H1 (cell line): ENCODE measurements at regions not wholly inside any gene's neighbourhood (a gene's known extent, or its start where the extent isn't known, plus 50 kb on each side); places are given as distances from the start of the nearest gene placed in this dataset.

Experiments
- CBX5 ChIP-seq: fragments of 300-800, 300-1000 bp; sonication (generic); IDR thresholded peaks from 2 replicates; pipeline ENCODE4 v1.7.1; 2016; ENCODE audit warnings: antibody characterized with exemption, low read length, low read depth
- CBX8 ChIP-seq: fragments of 300-800, 300-1000 bp; sonication (generic); IDR thresholded peaks from 2 replicates; pipeline ENCODE4 v1.7.1; 2016; ENCODE audit warnings: low read depth, low read length, borderline replicate concordance
- EP300 ChIP-seq, 2 experiments: IDR thresholded peaks; 1 replicate in 1 of 2; 2 replicates in 1 of 2; pipeline ENCODE4 v1.6.1; 2011 to 2012; ENCODE audit warnings: low read depth in 2 of 2, low read length in 2 of 2, mild to moderate bottlenecking in 2 of 2, borderline replicate concordance in 1 of 2, inconsistent platforms in 1 of 2, moderate library complexity in 1 of 2
- GABPA ChIP-seq: IDR thresholded peaks from 2 replicates; pipeline ENCODE4 v1.6.1; 2011; ENCODE audit warnings: mild to moderate bottlenecking, low read length, moderate library complexity, borderline replicate concordance; ENCODE audit not compliant: insufficient read depth
- NRF1 ChIP-seq: IDR thresholded peaks from 2 replicates; pipeline ENCODE4 v1.6.1; 2011; ENCODE audit warnings: mild to moderate bottlenecking, low read depth, low read length, improper control_type of control experiment
- POLR2A ChIP-seq, 2 experiments: IDR thresholded peaks; 1 replicate in 1 of 2; 2 replicates in 1 of 2; pipeline ENCODE4 v1.6.1; 2011; ENCODE audit warnings: low read depth in 2 of 2, low read length in 2 of 2, mild to moderate bottlenecking in 2 of 2; ENCODE audit errors: control extremely low read depth in 1 of 2
- POLR2AphosphoS5 ChIP-seq: IDR thresholded peaks from 2 replicates; pipeline ENCODE4 v1.6.1; 2011; ENCODE audit warnings: low read depth, low read length
- SIN3A ChIP-seq, 2 experiments: IDR thresholded peaks in 1 of 2; conservative IDR thresholded peaks in 1 of 2; 2 replicates each; pipeline ENCODE4 v1.6.1; 2011 to 2012; ENCODE audit warnings: low read length in 2 of 2, improper control_type of control experiment in 1 of 2, low read depth in 1 of 2, mild to moderate bottlenecking in 1 of 2
- SRF ChIP-seq: IDR thresholded peaks from 2 replicates; pipeline ENCODE4 v1.6.1; 2011; ENCODE audit warnings: mild to moderate bottlenecking, low read depth, low read length, moderate library complexity
- TAF1 ChIP-seq: IDR thresholded peaks from 2 replicates; pipeline ENCODE4 v1.6.1; 2011; ENCODE audit warnings: mild to moderate bottlenecking, low read depth, low read length
- YY1 ChIP-seq: IDR thresholded peaks from 2 replicates; pipeline ENCODE4 v1.6.1; 2011; ENCODE audit warnings: low read depth, mild to moderate bottlenecking, low read length
- TF ChIP-seq, protein P1 (sequence below), 3 experiments: IDR thresholded peaks; 1 replicate in 2 of 3; 2 replicates in 1 of 3; pipeline versions ENCODE4 v1.5.1 to v1.6.1; 2011; ENCODE audit warnings: low read length in 3 of 3, mild to moderate bottlenecking in 3 of 3, inconsistent platforms in 2 of 3, low read depth in 1 of 3, moderate library complexity in 1 of 3; ENCODE audit not compliant: insufficient read depth in 1 of 3; ENCODE audit errors: control extremely low read depth in 1 of 3
- TF ChIP-seq, protein P2 (sequence below): IDR thresholded peaks from 2 replicates; pipeline ENCODE4 v1.6.1; 2011; ENCODE audit warnings: low read length, improper control_type of control experiment

DNA sequence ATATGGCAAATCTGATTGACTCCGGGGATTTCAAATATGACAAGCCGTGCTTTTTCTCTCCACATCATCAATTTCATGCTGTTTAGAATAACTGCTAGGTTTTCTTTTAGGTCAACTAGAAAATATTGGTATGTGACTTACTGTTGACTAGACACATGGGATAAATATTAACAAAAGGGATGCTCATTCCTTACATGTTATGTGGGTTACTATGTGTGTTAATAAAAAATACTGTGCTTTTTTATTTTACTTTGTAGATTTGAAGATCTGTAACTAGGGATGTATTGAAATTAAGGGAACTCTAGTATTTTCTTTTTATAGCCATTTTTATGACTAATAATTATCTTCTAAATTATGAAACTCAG, 264.6 kb upstream of the COL8A1 start:
- TF ChIP-seq TAF1 = no peak
- no peak for TF ChIP-seq CBX8
- TF ChIP-seq, protein P1, sequence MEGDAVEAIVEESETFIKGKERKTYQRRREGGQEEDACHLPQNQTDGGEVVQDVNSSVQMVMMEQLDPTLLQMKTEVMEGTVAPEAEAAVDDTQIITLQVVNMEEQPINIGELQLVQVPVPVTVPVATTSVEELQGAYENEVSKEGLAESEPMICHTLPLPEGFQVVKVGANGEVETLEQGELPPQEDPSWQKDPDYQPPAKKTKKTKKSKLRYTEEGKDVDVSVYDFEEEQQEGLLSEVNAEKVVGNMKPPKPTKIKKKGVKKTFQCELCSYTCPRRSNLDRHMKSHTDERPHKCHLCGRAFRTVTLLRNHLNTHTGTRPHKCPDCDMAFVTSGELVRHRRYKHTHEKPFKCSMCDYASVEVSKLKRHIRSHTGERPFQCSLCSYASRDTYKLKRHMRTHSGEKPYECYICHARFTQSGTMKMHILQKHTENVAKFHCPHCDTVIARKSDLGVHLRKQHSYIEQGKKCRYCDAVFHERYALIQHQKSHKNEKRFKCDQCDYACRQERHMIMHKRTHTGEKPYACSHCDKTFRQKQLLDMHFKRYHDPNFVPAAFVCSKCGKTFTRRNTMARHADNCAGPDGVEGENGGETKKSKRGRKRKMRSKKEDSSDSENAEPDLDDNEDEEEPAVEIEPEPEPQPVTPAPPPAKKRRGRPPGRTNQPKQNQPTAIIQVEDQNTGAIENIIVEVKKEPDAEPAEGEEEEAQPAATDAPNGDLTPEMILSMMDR (IDR thresholded peaks at IDR 0.05; ENCODE audit: control extremely low read depth in 1 of 3, insufficient read depth in 1 of 3, low read depth in 1 of 3, low read length in 3 of 3) = no peak
- TF ChIP-seq POLR2AphosphoS5 = no peak
- TF ChIP-seq NRF1 = no peak
- TF ChIP-seq CBX5 = no peak
- TF ChIP-seq, protein P2, sequence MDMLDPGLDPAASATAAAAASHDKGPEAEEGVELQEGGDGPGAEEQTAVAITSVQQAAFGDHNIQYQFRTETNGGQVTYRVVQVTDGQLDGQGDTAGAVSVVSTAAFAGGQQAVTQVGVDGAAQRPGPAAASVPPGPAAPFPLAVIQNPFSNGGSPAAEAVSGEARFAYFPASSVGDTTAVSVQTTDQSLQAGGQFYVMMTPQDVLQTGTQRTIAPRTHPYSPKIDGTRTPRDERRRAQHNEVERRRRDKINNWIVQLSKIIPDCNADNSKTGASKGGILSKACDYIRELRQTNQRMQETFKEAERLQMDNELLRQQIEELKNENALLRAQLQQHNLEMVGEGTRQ = no peak
- no peak for TF ChIP-seq SRF
- no peak for TF ChIP-seq SIN3A (conservative IDR thresholded peaks at IDR 0.05 in 1 of 2, IDR thresholded peaks at IDR 0.05 in 1 of 2; ENCODE audit: low read depth in 1 of 2, low read length in 2 of 2)
- no peak for TF ChIP-seq POLR2A (IDR thresholded peaks at IDR 0.05; ENCODE audit: control extremely low read depth in 1 of 2, low read depth in 2 of 2, low read length in 2 of 2)
- TF ChIP-seq GABPA = no peak
- no peak for TF ChIP-seq EP300 (IDR thresholded peaks at IDR 0.05; ENCODE audit: borderline replicate concordance in 1 of 2, low read depth in 2 of 2, low read length in 2 of 2)
- TF ChIP-seq YY1 = no peak
